Stimulated activated CD8-positive, alpha-beta memory T cell treated with anti-CD3 and anti-CD28 coated beads, Interleukin-2, amount 100 ng/mL, for 48 hours (primary cell): ENCODE measurements at regions not wholly inside any gene's neighbourhood (a gene's known extent, or its start where the extent isn't known, plus 50 kb on each side); places are given as distances from the start of the nearest gene placed in this dataset.
A peak's percentile ranks its signal among the peaks of the same experiment; 100 is the strongest.

Source experiments
- DNase-seq, 2 donors: peaks; one replicate each; pipeline ENCODE4 v3.0.0-alpha.2; 2020; ENCODE audit warnings: low read depth in 2 of 2

- DNase-seq: no peak
Measured at GRCh38 chr9:32837551-32838058, 54.3 kb downstream of the TMEM215 start.

- DNase-seq: no peak
Measured at GRCh38 chr9:32839013-32839885, 55.9 kb downstream of the TMEM215 start.

- no peak for DNase-seq
Measured at GRCh38 chr9:32841314-32841713, 58.0 kb downstream of the TMEM215 start.

DNA sequence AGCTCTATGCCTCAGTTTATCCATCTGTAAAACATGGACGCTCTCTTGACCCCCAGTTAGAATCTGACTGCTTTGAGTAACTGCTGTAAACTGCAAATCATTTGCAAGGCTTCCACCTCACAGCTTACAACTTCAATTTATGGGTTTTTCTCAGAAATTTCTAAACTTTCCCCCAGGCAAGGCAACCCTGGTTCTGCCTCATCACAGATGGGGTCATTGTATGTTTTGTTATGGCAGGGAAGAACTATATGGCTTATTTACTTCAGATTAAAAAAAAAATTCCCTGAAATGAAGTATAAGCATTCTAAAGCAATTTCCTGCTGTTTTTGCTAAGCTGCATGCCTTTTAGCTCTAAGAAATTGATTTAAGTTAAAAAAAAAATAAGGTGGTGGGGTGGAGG is 60.0 kb downstream of the TMEM215 start:
- DNase-seq: no peak

GRCh38 chr9:32844259-32844658 is 60.9 kb downstream of the TMEM215 start:
- DNase-seq: no peak

DNA sequence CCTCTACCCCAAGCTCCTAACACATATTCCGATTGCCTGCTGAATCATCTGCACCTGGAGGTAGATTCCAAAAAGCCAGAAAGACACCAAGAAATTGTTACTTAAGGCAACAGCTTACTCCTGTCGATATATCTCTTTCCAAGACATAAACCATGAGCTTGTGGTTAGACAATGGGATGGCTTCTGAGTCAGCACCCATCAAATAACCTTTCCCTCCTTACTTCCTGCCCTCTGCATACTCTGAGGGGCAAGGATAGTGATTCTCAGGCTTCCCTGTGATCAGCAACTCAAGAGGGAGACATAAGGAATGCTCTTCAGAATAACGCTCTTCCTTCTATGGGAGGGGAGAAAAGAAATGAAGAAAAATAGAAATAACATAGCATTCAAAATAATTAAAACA is 70.9 kb downstream of the TMEM215 start:
- no peak for DNase-seq

GRCh38 chr9:32855752-32856151 is 72.4 kb downstream of the TMEM215 start:
- DNase-seq: no peak

GRCh38 chr9:32863291-32863690 is 80.0 kb downstream of the TMEM215 start:
- no peak for DNase-seq

- DNase-seq: no peak
Measured at GRCh38 chr9:32864971-32865370, 81.6 kb downstream of the TMEM215 start.

DNA sequence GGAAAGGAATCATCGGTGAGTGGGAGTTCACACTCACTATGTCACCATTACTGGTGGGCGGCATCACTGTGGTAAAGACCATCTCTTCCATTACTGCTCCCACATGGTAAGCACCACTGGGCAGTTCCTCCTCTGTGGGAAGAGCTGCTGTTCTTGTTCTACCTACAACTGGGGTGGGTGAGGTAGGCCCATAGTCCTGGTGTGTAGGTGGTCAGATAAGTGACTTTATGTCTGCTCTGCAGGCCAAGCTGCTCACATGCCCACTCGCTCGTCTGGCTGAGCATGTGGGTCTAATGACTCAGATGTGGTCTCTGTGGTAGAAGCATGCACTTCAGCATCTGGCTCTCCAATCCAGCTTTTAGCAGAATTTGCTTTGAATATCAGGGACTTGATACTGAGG is 82.9 kb downstream of the TMEM215 start:
- peak in 1 of 2 donors; percentile 3 for DNase-seq

- no peak for DNase-seq
Measured at GRCh38 chr9:32867026-32867425, 83.7 kb downstream of the TMEM215 start.

- no peak for DNase-seq
Measured at GRCh38 chr9:32867601-32868204, 84.4 kb downstream of the TMEM215 start.

- DNase-seq: no peak
Measured at GRCh38 chr9:32869404-32869803, 86.1 kb downstream of the TMEM215 start.

GRCh38 chr9:32873131-32873530 is 89.8 kb downstream of the TMEM215 start:
- no peak for DNase-seq

DNA sequence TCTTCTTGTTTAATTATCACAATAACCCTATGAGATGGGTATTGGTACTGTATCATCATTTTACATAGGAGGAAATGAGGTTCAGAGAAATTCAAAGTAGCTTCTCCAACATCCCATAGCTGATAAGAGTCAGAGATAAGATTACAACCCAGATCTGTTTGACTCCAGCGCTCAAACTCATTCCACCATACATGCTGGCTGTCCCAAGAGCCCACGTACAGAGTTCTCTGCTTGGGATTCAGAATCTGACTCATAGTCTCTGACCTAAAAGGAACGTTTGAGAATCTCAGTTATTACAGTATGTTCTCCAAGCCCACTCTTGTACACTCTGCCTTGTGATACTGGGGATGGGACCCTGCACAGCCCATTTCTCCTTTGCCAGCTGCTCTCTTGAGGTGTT is 90.2 kb downstream of the TMEM215 start:
- DNase-seq: no peak

DNA sequence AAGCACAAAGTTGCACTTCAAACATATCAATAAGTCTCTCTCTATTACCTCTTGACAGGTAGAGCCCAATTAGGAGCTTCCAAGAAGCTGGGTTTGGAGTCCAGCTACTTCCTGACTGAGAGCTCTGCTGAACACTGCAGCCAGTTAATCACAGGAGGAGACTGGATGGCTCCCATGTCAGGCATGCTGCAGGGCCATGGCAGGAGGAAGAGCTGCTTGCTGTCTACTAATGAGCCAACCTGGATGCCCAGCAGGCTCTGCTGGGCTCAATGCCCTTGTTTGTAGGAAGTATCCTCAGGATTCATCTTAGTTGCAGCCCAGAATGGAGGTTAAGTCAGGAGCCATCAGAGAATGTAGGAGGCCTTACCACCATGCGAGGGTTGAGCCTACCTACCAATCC is 91.9 kb downstream of the TMEM215 start:
- no peak for DNase-seq

DNA sequence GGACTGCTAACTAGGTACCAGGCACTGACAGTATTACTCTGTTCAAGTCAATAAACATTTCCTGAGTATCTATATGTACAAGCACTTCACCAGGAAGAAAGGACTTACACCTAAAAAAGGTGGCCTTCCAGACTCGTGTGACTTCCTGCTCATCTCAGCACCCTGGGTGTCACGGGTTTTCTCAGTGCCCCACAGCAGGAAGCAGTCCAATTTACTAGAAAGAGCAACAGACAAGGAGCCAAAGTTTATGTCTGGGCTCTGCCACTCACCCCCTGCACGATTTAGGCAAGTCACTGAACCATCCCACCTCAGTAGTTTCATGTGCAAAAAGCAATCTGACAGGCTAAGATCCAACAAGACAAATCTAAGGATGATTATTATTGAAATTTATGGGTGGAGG is 92.4 kb downstream of the TMEM215 start:
- no peak for DNase-seq

DNA sequence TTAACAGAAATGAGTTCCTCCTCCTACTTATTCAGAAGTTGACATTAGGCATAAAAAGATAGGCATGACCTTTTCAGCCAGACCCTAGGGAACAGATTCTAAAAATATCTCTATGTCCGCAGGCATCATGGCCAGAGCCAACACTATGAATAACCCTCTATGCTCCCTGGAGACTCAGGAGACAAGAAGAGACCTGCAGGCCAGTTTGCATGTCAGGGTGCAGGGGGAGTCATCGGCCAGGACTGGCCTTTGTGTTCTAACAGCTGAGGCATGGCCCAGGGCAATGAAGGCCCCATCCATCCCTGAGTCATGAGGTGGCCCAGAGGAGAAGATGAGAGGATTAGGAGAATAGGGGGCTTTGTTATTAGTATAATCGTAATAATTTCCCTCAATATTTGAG is 93.8 kb downstream of the TMEM215 start:
- no peak for DNase-seq

DNA sequence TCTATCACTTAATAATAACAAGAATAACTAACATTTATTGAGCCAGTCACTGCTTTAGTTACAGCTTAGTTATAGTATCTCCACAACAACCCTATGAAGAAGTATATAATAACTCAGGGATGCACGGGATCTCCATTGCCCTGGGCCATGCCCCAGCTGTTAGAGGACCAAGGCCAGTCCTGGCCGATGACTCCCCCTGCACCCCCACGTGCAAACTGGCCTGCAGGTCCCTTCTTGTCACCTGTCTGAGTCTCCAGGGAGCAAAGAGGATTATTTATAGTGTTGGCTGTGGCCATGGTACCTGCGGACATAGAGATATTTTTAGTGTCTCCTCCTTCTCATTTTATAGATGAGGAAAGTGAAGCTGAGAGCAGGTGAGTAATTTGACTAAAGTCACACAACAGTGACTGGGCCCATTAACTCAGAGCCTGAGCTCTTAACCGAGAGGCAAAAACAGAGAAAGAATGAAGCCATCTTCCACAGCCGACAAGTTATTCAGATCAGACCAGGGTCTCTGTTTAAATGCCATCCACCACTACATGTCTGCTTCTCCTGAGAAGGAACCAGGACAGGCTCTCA is 94.4 kb downstream of the TMEM215 start:
- no peak for DNase-seq

DNA sequence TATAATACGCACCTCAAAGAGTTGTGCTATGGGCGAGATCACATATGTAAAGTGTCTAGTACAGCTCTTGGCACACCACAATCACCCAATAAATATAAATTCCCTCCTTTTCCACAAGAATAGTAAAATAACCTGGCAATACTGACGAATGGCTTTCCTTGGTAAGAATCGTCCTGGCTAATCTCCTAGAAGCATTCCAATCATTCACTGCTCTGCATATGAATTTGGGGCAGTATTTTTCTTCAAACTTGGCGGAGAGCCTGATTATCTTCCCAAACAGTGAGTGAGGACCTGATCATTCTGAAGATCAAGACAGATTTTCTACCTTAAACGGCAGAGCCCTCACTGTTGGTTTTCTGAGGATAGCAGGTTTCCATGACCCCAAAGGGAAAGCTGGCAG is 96.0 kb downstream of the TMEM215 start:
- no peak for DNase-seq

GRCh38 chr9:32881948-32882347 is 98.6 kb downstream of the TMEM215 start:
- DNase-seq: no peak

DNA sequence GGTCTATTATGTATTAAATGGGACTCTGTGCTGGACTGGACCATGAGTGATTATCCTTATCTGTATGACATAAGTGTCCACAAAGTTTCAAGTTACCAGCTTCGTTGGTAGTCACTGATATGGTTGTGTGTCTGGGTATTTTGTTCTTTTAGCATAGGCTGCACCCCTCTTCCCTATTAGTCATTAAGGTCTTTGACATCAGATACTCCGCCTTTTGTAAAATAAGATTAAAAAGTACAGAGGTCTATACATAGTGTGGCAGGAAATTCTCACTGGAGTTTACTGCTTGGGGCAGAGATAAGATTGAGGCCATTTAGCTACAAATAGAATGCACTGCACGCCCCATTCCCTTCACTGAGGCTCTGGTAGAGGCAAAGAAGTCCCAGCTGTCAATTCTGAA is 99.4 kb downstream of the TMEM215 start:
- DNase-seq: no peak

DNA sequence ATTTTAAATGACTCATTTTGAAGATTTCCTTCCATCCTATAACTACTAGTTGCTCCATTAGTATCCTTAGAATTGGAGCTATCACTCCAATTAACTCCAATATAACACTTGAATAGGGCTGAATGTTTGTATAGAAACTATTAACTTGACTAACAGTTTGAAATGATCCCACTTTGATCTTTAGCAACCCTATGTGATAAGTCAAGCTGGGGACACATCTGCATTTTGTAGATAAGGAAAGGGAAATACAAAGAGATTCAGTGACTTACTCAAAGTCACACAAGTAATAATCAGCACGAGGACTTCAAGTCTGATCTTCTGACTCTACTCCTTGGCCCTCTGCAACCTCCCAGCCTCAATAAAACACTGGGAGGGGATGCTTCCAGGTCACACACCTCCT is 101.1 kb downstream of the TMEM215 start:
- no peak for DNase-seq
